HEK293T (cell line): ENCODE measurements at regions not wholly inside any gene's neighbourhood (a gene's known extent, or its start where the extent isn't known, plus 50 kb on each side); places are given as distances from the start of the nearest gene placed in this dataset.

Experiments
- BHLHE40 ChIP-seq: fragments of 450-650 bp; IDR thresholded peaks from 2 replicates; pipeline ENCODE4 v1.6.1; 2016; ENCODE audit warnings: mild to moderate bottlenecking, moderate library complexity, borderline replicate concordance
- CTBP1 ChIP-seq: fragments of 450-650 bp; IDR thresholded peaks from 2 replicates; pipeline ENCODE4 v1.6.1; 2016; ENCODE audit warnings: borderline replicate concordance
- FOXK2 ChIP-seq: fragments of 450-650 bp; IDR thresholded peaks from 2 replicates; pipeline ENCODE4 v1.6.1; 2016; ENCODE audit warnings: mild to moderate bottlenecking
- FOXM1 ChIP-seq: fragments of 450-650 bp; IDR thresholded peaks from 2 replicates; pipeline ENCODE4 v1.6.1; 2017; ENCODE audit warnings: mild to moderate bottlenecking, borderline replicate concordance
- HDGF ChIP-seq: fragments of 450-650 bp; IDR thresholded peaks from 2 replicates; pipeline ENCODE4 v1.6.1; 2017; ENCODE audit warnings: antibody characterized with exemption, borderline replicate concordance
- SUZ12 ChIP-seq: fragments of 450-650 bp; IDR thresholded peaks from 2 replicates; pipeline ENCODE4 v1.6.1; 2016; ENCODE audit warnings: mild to moderate bottlenecking
- TF ChIP-seq, protein P1 (sequence below): fragments of 450-650 bp; IDR thresholded peaks from 2 replicates; pipeline ENCODE4 v1.6.1; 2016

GRCh38 chr20:60573003-60573680 lies 614.9 kb downstream of the CDH26 start:
- TF ChIP-seq FOXK2 (no peak), CTBP1 (no peak), HDGF (no peak), SUZ12 (no peak), BHLHE40 (no peak), FOXM1 (no peak)
- TF ChIP-seq, protein P1, sequence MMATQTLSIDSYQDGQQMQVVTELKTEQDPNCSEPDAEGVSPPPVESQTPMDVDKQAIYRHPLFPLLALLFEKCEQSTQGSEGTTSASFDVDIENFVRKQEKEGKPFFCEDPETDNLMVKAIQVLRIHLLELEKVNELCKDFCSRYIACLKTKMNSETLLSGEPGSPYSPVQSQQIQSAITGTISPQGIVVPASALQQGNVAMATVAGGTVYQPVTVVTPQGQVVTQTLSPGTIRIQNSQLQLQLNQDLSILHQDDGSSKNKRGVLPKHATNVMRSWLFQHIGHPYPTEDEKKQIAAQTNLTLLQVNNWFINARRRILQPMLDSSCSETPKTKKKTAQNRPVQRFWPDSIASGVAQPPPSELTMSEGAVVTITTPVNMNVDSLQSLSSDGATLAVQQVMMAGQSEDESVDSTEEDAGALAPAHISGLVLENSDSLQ: no peak
